HG03108 (cell line): ENCODE measurements at regions not wholly inside any gene's neighbourhood (a gene's known extent, or its start where the extent isn't known, plus 50 kb on each side); places are given as distances from the start of the nearest gene placed in this dataset.

Experiments
- ATAC-seq: cut with Tn5 transposase; IDR thresholded peaks from one replicate; pipeline ENCODE4 v1.9.1; 2021; ENCODE audit warnings: moderate library complexity; ENCODE audit not compliant: unreplicated experiment

DNA sequence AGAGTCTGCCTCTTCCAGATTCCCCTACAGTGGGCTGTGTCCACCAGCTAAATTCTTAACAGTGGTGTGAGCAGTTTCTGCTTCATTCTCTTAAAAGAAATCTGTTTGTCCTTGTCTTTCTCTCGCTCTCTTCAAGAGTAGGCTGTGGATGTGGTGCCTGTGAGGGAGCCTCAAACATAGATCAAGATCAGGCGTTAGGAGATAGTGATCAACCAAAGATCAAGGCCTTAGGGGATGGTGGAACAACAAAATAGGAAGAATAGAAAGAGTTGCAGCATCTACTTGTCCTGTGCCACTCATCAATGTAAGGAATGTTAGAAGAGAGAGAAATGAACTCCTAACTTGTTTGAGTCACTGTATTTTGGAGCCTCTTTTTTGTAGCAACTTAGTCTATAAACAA lies 144.2 kb downstream of the AASDH start:
- no peak for ATAC-seq

DNA sequence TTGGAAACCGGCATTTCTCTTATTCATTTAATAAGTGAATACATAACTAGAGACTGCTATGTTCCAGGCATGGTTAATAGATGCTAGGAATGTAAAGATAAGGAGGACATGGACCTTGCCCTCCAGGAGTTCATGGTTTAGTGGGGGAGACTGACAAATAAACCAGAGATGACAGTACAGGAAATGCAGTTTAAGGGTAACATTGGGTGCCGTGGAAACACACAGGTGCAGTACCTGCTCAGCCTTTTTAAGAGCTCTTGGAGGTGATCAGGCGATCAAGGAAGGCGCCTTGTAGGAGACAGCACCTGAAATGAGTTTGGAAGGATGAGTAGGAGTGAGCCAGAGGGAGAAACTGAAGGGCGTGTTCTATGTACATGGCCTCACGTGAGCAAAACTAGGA lies 145.8 kb downstream of the AASDH start:
- no peak for ATAC-seq

DNA sequence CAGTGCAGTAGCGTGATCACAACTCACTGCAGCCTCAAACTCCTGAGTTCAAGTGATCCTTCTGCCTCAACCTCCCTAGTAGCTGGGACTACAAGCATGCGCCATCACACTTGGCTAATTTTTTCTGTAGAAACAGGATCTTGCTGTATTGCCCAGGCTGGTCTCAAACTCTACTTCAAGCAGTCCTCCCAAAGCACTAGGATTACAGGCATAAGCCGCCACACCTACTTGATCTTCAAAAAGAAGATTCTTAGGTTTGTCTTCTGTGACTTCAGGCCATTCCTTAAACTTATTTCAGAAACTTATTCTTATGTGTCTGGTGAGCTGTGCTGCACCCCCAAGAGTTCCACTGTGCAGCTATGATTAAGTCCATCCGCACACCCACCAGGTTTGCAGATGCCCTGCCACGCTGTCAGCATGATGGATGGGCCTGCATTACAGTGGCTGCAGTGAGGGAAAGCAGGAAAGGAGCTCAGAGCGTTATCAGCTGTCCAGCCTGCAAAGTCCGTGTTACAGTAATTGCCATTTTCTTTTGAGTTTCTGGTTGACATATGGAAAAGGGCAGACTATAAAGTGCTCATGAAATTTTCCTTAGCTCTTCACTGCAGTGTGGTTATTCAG lies 146.6 kb downstream of the AASDH start:
- ATAC-seq: no peak

DNA sequence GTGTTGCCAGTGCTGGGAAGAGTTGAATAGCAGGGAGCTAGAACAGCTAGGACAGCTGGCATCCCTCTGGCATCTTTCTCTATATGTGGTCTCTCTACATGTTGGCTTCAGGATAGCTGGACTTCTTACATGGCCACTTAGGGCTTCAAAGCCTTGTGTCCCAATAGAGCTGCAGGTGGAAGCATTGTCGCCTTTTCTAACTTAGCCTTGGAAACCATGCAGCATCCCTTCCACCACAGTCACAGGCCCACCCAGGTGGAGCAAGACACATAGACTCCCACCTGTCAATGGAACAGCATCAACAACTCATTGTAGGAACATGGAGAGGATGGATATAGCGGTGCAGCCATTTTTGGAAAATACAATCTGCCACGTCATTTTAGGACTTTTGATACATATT lies 149.0 kb downstream of the AASDH start:
- ATAC-seq: no peak

DNA sequence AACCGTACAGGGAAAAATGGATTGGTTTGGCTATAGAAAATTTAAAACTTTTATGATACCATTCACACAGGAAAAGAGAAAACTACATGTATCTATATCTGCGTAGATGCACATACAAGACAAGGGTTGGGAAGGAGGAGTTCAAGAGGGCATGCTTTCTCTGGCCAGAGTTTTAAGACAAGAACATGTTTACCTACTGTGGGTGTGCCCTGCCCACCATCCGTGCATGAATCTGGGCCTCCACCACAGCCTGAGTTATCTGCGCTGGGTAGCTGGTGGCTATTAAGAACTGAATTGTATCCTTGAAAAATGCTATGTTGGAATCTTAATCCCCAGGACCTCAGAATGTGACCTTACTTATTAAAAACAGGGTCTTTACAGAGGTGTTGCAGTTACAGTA lies 151.6 kb downstream of the AASDH start:
- ATAC-seq: no peak

DNA sequence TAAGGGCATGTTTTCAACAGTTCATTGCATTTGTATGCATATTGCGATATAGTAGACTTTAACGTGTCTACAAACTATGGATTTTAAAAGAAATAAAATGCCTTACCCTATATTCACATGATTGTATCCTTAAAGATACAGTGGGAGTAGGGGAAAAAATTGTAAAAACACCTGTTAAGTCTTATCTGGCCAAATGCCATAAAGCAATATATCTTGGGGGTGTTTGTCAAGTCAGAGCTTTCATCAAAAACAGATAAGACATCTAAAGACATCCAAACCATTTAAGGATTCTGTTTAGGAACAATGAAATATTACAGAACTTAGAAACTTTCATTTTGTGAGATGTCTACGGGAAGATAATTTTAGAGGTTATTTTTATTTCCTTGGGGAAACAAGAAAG lies 152.3 kb downstream of the AASDH start:
- ATAC-seq: no peak

DNA sequence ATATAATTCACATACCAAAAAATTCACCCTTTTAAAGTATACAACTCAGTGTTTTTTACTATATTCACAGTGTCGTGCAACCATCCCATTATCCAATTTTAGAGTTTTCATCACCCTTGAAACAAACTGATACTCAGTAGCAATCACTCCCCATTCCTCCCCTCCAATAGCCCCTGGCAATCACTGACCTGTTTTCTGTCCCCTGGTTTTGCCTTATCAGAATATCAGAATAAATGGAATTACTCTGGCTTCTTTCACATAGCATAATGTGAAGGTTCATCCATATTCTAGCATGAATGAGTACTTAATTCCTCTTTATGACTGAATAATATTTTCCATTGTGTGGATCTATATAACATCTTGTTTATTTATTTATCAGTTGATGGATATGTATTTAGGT lies 153.2 kb downstream of the AASDH start:
- ATAC-seq: no peak

DNA sequence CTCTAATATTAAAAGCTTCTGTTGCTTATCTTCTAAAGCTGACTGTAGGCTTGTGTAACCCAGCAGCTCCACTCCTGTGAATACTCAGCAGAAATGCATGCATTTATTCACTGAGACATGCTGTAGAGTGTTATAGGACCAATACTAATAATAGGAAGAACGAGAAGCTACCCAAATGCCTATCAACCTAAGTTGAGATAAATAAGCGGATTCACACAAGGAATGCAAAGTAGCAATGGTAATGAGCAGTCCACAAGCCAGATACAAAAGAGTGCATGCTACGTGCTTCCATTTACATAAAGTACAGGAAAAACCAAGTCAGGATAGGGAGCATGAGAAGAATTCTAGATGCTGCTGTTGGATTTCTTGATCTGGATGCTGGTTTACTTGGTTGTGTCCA lies 155.9 kb downstream of the AASDH start:
- no peak for ATAC-seq

DNA sequence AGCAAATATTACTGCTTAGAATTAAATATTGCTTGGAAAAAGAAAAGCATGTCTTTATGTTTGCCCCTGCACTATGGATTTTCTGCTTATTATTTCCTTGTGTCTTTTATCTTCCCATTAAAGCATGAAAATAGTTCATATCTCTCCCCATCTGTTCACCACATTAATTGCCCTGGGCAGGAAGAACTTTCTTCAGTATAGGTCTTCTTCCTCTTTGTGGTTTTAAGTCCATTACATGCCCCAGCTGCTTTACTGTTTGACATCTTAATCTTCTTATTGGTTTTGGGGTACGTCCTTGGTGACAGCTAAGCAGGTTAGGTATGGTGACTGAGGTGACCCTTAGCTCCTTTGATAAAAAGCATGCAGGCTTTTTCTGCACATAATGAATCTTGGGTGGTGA lies 157.3 kb downstream of the AASDH start:
- no peak for ATAC-seq

DNA sequence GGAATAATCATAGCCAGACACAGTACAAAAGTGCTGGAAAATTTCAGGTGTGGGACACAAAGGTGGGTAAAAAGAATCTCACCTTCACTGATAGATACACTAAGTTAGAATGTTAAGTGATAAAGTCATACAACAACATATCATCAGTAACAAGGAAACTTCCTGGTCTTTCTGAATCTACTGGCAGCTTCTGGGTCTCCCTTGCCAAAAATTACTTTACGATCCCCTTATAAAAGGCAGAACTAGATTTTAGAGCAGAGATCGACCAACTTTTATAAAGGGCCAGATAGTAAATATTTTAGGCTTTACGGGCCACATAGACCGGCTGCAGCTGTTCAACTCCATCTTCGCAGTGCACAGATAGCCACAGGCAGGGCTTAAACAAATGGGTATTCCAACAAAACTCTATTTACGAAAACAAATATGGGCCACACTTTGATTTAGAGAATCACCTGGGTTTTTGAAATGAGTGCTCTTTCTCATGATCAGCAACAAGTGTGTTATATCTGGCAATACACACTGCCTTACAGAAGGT lies 159.9 kb downstream of the AASDH start:
- ATAC-seq: no peak

DNA sequence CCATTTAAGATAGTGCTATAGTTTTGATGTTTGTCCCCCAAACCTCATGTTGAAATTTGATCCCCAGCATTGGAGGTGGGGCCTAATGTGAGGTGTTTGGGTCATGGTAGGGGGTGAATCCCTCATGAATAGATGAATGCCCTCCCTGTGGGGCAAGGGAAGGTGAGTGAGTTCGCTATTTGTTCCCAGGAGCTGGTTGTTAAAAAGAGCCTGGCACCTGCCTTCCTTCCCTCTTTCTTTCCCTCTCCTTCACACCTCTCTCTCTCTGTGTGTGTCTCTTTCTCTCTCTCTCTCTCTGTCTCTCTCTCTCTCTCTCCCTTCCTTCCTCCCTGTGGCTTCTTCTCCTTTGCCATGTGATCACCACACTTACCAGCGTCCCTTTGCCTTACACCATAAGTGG lies 160.7 kb downstream of the AASDH start:
- ATAC-seq: no peak

DNA sequence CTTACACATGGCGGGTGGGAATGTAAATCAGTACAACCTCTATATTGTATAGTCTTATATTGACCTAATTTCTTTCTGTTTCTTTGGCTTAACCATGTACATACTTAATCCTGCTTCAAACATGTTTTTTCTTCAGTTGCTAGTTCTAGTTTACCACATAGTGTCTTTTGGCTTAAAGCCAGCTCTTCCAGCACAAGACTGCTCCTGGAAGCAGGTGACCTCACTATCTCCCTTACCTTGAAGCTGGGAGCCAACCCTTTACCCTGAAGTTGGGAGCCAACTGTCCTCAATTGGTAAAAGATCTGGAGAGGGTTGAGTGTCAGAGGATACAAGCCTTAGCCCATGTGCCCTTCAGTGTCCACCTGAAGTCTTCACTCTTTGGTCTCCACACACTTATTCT lies 162.7 kb downstream of the AASDH start:
- ATAC-seq: no peak

DNA sequence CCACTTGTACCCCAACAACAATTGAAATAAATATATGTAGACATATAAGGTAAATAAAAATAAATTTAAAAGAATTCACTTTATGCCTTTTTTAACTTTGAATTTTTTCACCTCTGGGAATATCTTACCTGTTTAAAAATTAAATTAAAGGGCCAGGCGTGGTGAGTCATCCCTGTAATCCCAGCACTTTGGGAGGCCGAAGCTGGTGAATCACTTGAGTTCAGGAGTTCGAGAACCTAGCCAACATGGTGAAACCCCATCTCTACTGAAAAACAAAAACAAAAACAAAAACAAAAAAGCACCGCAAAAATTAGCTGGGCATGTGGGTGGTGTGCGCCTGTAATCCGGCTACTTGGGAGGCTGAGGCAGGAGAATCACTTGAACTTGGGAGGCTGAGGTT lies 164.8 kb downstream of the AASDH start:
- no peak for ATAC-seq

DNA sequence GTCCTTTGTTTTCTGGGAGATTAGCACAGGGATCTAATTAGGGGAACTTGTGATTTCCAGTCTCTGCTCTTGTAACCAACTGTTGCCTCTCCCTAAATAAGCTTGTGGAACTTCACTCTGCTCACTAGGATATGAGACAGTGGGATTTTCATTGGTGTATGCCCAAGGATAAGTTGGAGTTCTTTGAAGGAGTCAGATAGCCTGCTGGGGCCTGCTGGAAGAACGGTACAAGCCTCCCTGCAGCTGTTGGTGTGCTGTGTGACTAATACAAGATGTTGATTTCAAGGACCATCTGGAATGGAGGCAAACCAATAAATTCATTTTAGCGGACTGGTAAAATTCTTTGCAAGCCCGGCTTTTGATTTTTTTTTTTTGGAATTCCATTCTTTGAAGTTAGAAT lies 167.0 kb downstream of the AASDH start:
- no peak for ATAC-seq

DNA sequence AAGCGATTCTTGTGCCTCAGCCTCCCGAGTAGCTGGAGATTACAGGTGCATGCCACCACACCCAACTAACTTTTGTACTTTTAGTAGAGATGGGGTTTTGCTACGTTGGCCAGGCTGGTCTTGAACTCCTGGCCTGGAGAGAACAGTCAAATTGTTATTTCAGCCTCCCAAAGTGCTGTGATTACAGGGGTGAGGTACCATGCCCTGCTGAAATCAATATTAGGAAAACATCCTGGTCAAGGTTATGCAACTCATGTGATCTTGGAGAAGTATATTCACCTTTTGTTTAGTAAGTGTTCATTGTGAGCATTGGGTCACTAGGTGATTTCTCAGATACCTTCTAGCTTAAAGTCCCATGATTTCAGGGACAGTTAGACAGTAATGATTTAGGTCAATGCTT lies 167.8 kb downstream of the AASDH start:
- ATAC-seq: no peak

DNA sequence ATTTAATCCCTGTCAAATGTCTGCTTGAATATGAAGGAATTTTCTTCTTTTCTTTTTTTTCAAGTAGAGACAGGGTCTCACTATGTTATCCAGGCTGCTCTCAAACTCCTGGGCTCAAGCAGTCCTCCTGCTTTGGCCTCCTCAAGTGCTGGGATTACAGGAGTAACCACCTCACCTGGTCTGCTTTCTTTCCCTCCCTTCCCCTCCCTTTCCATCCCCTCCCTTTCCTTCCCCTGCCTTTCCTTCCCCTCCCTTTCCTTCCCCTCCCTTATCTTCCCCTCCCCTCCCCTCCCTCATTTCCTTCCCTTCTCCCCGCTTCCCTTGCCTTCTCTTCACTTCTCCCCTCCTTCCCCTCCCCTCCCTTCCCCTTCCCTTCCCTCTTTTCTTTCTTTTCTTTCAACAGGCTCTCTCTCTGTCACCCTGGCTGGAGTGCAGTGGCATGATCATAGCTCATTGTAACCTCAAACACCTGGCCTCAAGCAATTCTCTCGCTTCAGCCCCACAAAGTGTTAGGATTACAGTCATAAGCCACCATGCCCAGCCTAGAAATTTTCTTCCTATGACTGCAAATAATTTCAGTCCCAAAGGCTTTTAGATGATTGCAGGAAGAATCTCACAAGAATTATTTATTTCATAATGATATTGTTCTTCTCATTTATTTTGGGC lies 168.9 kb downstream of the AASDH start:
- no peak for ATAC-seq

DNA sequence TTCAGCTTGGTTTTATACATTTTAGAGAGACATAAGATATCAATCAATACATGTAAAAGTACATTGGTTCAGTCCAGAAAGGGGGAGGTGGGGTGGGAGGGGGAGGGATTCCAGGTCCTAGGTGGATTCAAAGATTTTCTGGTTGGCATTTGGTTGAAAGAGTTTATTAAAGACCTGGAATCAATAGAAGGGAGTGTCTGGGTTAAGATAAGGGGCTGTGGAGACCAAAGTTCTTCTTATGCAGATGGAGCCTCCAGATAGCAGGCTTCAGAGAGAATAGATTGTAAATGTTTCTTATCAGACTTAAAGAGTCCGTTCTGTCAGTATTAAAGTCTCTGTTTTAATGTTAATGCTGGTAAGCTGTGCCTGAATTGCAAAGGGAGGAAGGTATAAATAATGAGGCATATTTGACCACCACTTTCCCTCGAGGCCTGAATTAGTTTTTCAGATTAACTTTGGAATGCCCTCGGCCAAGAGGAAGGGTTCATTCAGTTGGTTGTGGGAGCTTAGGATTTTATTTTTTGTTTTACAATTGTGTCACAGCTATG lies 169.9 kb downstream of the AASDH start:
- no peak for ATAC-seq

DNA sequence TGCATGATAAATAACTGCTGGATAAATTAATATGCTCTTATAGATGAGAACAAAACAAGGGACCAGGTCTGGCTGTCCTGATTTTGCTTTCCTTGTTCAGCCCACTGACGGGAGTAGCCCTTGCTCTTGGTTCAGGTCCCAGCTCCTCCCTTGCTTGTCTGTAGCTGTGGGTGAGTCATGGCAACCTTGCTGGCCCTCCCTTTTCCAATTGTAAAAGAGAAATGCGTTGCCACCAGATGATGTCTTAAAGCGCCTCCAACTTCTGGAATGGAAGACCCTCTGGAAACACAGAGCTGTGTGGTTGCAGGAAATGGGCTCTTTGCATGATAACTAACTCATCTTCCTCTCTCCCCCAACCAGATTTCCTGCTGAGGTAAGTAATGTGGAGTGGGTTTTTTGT lies 171.4 kb downstream of the AASDH start:
- ATAC-seq: no peak

DNA sequence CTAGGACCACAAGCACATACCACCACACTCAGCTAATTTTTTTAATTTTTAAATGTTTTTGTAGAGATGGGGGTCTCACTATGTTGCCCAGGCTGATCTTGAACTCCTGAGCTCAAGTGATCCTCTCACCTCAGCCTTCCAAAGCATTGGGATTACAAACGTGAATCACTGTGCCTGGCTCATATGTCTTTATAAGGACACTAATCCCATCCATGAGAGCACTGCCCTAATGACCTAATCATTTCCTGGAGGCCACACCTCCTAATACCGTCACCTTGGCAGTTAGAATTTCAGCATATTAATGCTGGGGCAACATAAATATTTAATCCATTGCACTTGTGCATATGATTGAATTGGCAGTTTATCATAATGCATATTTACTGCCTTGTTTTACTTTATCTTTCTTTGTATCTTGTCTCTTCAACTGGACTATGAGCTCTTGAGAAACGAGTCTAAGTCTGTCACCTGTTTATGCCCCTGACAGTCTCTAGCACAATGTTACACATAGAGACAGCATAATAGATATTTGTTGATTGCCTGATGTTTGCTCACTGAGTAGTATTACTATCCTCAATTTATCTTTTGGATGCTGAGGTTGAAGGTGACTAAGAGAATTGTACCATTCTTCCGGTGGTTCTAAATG lies 172.0 kb downstream of the AASDH start:
- no peak for ATAC-seq

DNA sequence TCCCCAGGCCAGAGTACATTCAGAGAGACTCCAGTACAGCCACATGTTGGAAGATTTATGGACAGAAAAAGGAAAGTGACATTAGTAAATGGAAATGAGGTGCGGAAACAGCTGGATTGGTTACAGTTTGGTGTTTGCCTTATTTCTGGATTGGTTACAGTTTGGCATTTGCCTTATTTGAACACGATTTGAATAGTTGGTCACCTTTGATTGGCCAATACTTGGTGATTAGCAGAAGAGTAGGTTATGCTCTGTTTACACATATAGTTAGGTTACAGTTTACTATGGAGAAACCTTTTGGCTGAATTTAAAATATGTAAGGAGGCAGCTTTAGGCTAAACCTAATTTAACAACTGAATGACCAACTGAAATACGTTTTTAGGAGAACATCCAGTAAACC lies 173.7 kb downstream of the AASDH start:
- no peak for ATAC-seq

DNA sequence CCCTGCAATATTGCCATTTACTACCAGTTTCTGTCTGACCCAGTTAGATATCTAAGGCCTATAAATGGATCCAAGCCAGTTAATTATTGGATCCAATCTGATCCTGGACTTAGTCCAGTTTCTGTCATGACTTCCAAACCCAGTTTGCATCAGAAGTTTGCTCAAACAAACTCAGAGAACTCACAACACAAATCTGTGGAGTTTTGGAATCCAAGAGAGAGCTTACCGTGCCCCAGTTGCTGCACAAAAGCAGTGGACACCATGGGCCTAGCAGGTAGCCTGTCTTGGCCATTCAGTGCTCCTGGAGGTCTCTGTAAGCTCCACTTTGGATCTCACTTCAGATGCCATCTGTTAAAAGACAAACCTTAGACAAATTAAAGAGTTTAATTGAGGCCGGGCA lies 174.5 kb downstream of the AASDH start:
- ATAC-seq: no peak

DNA sequence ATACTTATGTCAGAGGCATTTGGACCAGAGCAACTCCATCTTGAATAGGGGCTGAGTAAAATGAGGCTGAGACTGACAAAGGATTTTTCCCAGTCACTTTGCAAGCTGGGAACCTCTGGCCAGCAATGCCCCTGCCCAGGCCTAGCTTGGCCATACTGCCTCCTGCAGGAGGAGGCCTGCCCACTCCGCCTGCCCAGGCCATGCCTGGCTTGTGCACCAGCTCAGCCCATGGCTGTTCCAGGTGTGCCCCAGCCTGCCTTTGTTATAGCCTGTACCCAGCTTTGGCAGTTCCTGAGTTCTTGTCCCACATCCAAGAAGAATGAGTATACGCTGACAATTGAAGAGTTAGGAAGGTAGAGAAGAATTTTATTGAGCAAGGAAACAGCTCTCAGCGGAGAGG lies 176.1 kb downstream of the AASDH start:
- no peak for ATAC-seq
